ENCODE measurements at regions not wholly inside any gene's neighbourhood (a gene's known extent, or its start where the extent isn't known, plus 50 kb on each side); places are given as distances from the start of the nearest gene placed in this dataset.

- no peaks in the 10 kb centered on the region for H3K9me3 ChIP-seq (replicated peaks; ENCODE audit: control insufficient read depth, insufficient read depth, low read depth, low read length)
- ChIA-PET POLR2A (no interaction called here), CTCF (ENCODE audit: low intra/inter-chr PET ratio) (no interaction called here)
- no peaks in the 10 kb centered on the region for H3K79me2 ChIP-seq (ENCODE audit: control insufficient read depth, insufficient read depth, low read length)
- no peaks in the 10 kb centered on the region; a peak in 1 of 5 replicates for H3K27me3 ChIP-seq (ENCODE audit: control insufficient read depth in 2 of 2, insufficient read depth in 2 of 2, low read length in 2 of 2)
- DNase-seq (ENCODE audit: extremely low read depth in 1 of 4, low spot score in 3 of 4) = no peak
- H4K20me1 ChIP-seq (replicated peaks; ENCODE audit: control insufficient read depth, insufficient read depth, low read length) = no peaks in the 10 kb centered on the region
- H3K27ac ChIP-seq (ENCODE audit: extremely low read depth, low read depth, low read length) = no peak overlapping the region
- H3K4me2 ChIP-seq (ENCODE audit: insufficient read depth, low read length) = no peak overlapping the region
- no TSS peak for BruUV-seq (replicated peaks)
- H3K9me1 ChIP-seq (ENCODE audit: control insufficient read depth, insufficient read depth, low read length) = no peaks in the 10 kb centered on the region
- H3K36me3 ChIP-seq (ENCODE audit: control insufficient read depth, insufficient read depth, low read length) = no peaks in the 10 kb centered on the region
- intact Hi-C loops (cut with micrococcal nuclease) = no loop called here
- no peak overlapping the region for H3K4me3 ChIP-seq
- H3K4me1 ChIP-seq (replicated peaks in 1 of 2; ENCODE audit: control insufficient read depth in 2 of 2, insufficient read depth in 2 of 2, low read length in 2 of 2) = no peaks in the 10 kb centered on the region
- ATAC-seq = no peak
- no peak overlapping the region for H3K9ac ChIP-seq (ENCODE audit: insufficient read depth in 1 of 2, low read depth in 2 of 2, low read length in 2 of 2)
- FAIRE-seq = no peak
- H2AFZ ChIP-seq (ENCODE audit: low read depth, low read length) = no peak overlapping the region
- TF ChIP-seq RBFOX2 (IDR thresholded peaks at IDR 0.05; ENCODE audit: low read depth, low read length) = no peak
- no peak for TF ChIP-seq HOMEZ (CRISPR knock-in tag; IDR thresholded peaks at IDR 0.05)
- TF ChIP-seq ESRRB (CRISPR knock-in tag; IDR thresholded peaks at IDR 0.05; ENCODE audit: borderline replicate concordance) = no peak
- no peak for TF ChIP-seq MCM7 (IDR thresholded peaks at IDR 0.05)
- no peak for TF ChIP-seq C11orf30 (IDR thresholded peaks at IDR 0.05; ENCODE audit: low read depth)
- TF ChIP-seq BRF2 (IDR thresholded peaks at IDR 0.05; ENCODE audit: borderline replicate concordance, insufficient read depth, insufficient read length) = no peak
- TF ChIP-seq ELK3 (CRISPR knock-in tag; IDR thresholded peaks at IDR 0.05) = no peak
- WGBS (ENCODE audit: insufficient coverage, low coverage, missing lambda C conversion rate) = 4% methylated on average over 2 of the region's 2 CpGs
- in situ Hi-C loops (cut with MboI) = no loop called here
Measured at GRCh38 chr5:124436294-124436693, 310.1 kb downstream of the ZNF608 start.

Data from K562 (cell line).